Left renal pelvis (tissue), 4 donors: ENCODE measurements at regions not wholly inside any gene's neighbourhood (a gene's known extent, or its start where the extent isn't known, plus 50 kb on each side); places are given as distances from the start of the nearest gene placed in this dataset.

ENCODE experiments used
- DNase-seq, 4 donors: peaks; one replicate each; pipeline ENCODE4 v3.0.0-alpha.2; 2013; ENCODE audit warnings: low read depth in 4 of 4, low spot score in 3 of 4

- DNase-seq: no peak
These were observed 70.2 kb downstream of the RND3 start for GRCh38 chr2:150417278-150417677.

DNA sequence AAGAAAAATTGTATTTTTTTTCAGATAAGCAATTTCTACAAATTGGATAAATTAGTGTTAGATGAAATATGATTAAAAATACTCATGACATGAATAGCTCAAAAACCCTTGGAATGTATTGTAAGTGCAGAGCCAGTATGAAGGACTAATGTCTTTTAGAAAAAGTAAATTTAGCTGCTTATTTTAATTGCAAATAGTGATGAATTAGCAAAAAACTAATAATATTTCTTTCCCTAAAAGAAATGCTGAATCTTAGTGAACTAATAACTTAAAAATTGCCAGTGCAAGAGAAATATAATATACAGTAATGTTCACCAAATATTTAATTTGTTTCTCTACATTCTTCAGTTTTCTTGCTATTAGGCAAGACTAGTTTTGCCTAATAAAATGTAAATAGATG is 72.4 kb downstream of the RND3 start:
- no peak for DNase-seq

DNA sequence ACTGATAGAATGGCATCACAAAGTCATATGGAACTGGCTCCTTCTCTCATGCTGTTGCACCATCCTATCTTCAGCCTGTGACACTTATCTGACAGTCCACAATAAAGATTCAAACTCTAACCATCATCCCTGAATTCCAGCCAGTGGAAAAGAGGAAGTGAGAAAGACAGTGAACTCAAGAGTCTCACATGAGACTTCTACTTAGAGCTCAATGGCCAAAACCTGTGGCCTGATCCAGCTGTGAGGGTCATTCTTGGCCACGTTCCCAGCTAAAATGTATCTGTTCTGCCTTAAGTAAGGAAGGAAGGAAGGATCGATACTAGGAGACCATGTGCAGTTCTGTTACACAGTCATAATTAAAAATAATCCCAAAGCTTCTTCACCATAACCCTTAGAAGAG is 73.6 kb downstream of the RND3 start:
- DNase-seq: no peak

- DNase-seq: no peak
These were observed 74.1 kb downstream of the RND3 start for GRCh38 chr2:150413366-150413765.

DNA sequence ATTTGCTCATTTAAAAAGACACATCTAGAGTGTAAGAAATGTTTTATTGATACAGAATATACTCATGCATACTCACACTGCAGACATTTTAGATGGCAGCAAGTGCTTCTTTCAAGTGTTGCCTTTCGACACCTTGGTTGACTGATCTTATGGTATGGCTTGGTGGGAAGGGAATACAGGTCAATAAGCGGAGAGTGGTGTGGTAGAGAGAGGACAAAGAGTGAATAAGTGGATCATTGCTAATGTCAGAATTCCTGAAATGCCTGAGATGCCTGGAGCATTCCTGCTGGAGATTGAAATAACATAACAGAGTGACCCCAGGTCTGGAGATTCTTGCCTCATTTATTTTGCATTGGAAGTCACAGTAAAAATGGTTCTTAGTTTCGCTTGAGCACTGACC is 76.7 kb downstream of the RND3 start:
- no peak for DNase-seq

- no peak for DNase-seq
These were observed 78.3 kb downstream of the RND3 start for GRCh38 chr2:150409196-150409595.

DNA sequence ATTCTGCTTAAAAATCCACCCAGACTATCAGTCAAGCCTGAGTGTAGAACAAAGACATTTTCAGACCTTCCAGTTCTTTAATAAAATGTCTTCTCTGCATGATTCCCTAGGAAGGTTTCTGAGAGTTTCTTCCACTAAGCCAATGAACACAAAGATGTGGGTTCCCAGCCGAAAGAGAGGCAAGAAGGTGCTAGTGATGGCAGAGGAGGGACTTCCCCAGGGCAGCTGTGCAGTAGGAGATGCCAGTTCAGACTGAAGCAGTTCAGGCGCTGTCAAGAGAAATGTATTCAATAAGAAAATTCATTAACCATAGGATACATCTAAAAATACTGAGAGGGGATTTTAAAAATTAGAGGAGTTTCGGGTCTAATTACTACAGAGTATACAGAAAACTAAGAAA is 83.3 kb downstream of the RND3 start:
- no peak for DNase-seq

DNA sequence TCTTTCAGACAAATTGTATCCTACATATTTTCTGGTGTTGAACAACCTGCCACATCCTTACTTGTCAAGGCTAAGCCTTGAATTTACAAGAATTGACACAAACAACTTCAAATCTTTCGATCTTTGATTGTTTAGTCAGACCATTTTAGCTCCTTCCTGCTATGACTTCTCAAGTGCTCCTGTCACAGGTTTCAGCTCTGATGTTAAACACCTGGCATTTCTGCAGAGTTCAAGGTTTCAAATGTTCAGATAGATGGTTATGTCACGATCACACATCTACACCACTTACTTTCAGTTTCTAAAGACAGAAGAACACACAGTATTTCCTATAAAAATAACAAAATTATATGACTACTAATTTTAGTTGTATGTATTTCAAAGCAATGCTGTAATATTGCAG is 84.0 kb downstream of the RND3 start:
- no peak for DNase-seq

DNA sequence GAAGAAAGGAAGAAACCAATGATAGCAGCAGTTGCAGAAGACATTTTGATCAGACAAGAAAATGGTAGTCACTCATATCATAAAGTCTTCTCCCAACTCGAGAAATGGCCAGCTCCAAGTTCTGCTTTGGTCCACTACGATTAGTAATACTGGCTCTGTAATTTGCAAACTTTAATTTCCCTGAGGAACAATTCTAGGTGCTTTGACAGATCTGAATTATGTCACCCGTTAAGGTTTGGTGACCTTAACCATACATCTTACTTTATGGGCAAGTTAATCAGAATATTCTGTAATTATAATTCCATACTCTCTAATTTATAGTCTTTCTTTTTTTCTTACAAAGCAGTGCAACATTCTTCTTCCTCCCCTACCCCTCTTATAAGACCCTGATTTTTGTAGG is 84.5 kb downstream of the RND3 start:
- no peak for DNase-seq

DNA sequence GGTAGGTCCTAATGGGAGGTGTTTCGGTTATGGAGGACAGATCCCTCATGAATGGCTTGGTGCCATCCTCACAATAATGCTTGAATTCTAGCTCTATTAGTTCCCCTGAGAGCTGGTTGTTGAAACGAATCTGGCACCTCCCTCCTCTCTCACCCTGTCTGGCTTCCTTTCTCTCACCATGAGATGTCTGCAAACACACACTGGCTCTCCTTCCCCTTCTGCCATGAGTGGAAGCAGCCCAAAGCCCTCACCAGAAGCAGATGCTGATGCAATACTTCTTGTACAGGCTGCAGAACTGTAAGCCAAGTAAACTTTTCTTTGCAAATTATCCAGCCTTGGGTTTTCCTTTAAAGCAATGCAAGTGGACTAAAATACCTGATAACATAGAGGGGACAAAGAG is 86.6 kb downstream of the RND3 start:
- DNase-seq: no peak

- no peak for DNase-seq
These were observed 94.9 kb downstream of the RND3 start for GRCh38 chr2:150392614-150393013.

DNA sequence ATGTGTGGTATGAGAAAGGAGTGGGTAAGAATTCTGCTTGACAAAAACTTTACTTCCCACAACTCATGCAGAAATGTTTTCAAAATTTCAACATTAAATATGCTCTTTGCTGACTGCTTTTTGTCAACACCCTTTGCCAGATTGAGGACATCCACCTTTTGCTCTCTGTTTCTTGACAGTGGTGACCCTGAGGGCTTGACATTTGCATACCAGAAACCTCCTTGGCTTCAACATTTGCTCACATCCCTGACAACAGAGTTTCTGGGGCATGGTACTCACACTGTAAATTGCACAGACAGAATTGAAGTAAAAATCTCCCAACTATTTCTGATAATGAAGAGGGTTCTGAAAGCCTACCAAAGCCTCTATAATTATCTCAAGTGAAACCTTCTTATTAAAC is 95.7 kb downstream of the RND3 start:
- DNase-seq: no peak

DNA sequence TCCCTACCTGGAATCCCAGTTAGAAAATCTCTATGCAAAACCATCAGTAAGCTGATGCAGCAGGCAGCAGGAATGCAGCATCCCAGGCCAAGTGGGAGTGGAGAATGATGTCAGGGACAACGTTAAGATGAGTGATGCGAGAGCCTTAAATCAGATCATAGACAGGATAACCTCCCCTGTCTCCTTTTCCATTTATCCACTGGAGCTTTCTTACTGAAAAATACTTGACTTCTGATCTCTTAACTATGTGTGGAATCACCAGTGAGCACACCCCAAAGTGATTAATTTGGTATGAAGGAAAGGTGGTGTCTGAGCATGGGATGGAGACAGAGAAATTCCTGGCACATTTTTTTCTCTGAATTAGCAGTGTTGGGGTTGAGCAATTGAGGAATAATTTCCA is 98.0 kb downstream of the RND3 start:
- DNase-seq: no peak

GRCh38 chr2:150388289-150388625 is 99.2 kb downstream of the RND3 start:
- no peak for DNase-seq

DNA sequence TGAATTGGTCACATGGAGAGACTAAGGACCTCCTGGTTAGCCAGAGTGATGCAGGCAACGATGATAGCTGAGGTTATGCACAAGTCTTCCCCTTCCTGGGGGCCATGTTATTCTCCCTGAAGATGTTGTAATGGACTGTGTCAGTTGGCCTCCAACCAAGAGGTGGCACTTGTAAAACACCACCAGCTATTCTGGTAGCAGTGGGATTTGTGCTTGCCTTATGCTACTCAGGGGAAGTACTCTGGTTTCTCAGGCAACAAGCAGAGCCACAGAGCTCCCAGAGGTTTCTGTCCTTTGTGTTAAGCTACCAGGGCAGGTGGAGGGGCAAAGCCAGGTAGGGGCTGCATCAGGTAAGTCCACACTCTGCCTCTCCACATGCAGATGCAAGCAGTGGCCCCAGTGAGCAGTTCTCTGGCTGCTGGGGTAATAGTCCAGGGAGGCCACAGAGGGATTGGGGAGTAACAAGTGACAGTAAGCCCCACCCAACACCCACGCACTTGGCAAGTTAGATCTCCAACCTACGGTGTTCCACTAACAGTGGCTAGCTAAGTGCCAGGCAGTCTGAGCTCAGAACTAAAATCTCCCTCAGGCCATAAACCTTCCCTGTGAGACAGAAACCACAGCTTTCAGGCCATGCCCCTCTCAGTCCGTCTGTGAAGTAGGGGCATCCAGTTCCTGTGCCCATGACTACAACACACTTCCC is 99.7 kb downstream of the RND3 start:
- DNase-seq: no peak

- no peak for DNase-seq
These were observed 102.3 kb downstream of the RND3 start for GRCh38 chr2:150385211-150385610.

- no peak for DNase-seq
These were observed 103.9 kb downstream of the RND3 start for GRCh38 chr2:150383587-150383986.

GRCh38 chr2:150379166-150379565 is 108.3 kb downstream of the RND3 start:
- DNase-seq: no peak

DNA sequence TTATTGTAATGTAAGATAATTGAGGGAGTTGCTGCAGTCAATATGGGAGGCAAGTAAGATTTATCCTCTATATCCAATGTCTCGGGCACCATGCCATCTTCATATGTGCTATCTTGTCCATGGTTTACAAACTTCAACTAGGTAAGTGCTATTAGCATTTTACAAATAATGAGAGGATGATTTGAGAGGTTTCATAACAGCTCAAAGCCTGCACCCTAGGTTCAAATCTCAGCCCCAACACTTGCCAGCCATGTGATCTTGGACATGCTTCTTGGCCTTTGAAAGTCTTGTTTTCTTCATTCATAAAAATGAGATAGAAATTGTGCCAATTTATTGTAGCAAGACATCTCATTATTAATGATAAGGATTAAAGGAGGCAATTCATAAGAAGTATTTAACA is 108.8 kb downstream of the RND3 start:
- no peak for DNase-seq

DNA sequence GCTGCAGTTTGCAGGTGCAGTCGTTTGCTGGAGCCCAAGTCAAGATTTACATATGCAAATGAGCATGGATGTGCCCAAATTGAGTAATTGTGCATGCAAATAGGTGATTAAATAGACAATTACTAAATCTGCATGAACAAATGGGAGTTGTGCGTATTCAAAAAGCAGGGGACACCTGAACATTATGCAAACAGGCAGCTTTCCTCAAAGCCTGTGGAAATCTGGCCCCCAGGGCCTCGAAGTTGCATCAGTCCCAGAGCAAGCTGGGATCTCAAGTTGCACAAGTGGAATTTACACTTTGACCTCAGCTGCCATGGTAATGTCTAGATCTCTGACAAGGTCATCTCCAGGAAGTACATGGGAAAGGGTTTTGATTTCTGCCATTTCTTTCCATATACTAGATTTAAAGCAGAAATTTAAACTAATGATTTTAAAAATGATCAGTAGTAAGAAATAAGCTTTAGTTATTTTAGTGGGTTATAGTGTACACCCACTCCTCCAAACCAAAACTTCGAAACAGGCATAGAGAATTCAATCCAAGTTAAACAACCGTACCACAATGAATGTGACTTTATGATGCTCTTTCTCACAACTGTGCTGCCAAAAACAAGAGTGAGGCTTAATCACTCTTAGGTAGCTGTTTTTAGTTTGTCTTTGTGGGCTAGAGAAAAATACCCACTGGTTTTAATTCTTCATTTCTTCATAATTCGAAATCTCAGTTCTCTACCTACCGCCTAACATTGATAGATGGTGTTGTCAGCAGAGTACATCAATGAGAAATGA is 110.7 kb downstream of the RND3 start:
- DNase-seq: peak in 2 of 4 donors; percentile 8 to 29

DNA sequence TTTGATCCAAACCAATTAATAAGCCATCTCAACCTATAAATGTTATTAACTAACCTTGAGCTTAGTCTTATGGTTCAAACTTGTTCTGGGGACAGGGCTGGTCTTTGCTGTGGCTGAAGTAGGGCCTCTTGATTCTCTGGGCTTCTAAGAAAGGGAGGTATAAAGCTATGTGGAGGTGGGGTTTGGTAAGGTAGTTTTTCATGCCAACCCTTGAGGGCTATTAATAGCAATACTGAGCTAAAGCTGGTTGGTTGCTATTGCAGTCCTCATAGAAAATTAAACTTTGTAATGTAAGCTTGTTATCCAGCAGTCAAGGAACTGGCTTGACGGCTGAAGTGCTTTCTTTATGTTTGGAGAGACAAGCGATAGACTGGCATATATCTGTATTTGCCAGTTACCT is 112.1 kb downstream of the RND3 start:
- no peak for DNase-seq

DNA sequence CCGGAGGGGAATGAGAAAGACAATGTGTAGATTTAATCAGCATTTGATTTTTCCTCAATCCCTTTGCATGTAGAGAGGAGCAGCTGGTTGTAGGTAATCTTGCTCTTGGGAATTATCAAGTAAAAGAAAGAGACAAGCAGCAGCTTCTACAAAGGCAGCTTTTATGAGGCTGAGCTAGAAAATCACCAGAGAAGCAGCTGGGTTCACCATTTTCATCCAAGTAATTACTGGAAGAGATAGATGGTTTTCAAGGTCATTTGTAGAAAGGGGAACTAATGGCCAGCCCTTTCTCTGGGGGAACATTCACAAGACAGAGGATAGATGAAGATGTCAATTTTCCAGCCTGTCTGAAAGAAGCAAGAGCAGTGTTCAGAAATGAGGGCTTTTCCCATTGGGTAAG is 113.0 kb downstream of the RND3 start:
- DNase-seq: no peak

- no peak for DNase-seq
These were observed 114.1 kb downstream of the RND3 start for GRCh38 chr2:150373374-150373773.
